ENCODE measurements at regions not wholly inside any gene's neighbourhood (a gene's known extent, or its start where the extent isn't known, plus 50 kb on each side); places are given as distances from the start of the nearest gene placed in this dataset.

GRCh38 chr9:74133921-74134320 lies 363.2 kb upstream of the RORB start:
- TF ChIP-seq CTCF (IDR thresholded peaks at IDR 0.05; ENCODE audit: low read length) = no peak
- TF ChIP-seq EZH2 (IDR thresholded peaks at IDR 0.05; ENCODE audit: borderline replicate concordance, low read length) = no peak
